ENCODE measurements at regions not wholly inside any gene's neighbourhood (a gene's known extent, or its start where the extent isn't known, plus 50 kb on each side); places are given as distances from the start of the nearest gene placed in this dataset.

DNA sequence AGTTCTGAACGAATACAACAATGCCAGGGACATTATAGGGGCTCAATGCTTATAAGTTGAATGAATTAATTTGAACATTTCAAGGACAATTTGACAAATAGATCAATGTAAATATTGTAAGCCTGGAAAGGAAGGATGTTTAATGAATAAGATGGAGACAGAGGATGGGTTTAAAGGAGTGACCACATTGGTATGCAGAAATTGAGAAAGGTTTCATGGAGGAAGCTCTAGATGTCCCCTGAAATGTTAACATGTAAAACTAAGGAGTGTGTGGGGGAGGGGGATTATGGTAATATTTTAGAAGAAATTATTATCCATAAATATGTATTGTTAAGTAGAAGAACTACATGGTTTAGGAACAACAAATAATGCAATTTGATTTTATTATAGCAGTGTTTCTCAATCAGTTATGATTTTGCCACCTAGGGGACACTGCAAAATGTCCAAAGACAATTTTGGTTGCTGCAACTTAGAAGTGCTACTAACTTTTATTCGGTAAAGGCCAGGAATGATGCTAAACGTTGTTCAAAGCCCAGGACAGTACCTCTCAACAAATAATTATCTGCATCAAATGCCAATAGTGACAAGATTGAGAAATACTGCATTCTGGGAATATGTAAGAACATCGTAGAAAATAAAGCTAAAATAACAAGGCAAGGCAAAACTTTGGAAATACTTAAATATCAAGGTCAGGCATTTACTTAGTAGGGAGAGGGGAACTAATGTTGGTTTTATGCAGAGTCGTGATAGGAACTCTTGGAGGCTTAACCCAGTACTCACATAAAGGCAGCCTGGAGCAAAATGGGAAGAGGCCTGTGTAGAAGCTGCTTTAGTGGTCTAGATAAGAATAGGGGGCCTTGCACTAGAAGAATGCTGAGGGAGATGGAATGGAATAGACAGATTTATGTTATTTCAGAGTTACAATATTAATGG lies 686.9 kb upstream of the CITED2 start:
- no peaks in the 10 kb centered on the region for H3K4me1 Mint-ChIP-seq (ENCODE audit: low read depth)
- H3K27ac Mint-ChIP-seq: no peak overlapping the region
- H3K9me3 Mint-ChIP-seq (ENCODE audit: low read depth): no peaks in the 10 kb centered on the region

DNA sequence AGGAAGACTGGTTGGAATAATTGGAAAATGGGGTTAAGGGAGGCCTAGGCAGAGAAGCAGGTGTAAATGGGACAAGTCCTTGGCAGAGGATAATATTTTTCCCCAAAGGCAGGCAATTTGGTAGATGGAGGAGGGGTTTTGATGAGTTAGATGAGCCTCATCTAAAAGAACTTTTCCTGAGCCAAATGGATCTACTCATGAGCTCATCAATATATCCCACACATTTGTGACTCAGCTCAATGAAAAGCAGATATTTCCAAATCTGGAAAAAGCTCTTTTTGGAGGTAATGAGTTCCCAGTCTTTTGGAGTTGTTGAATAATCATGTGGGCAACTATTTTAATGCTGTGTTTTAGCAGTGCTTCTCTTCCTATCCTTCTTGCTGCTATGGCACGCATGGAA lies 685.5 kb upstream of the CITED2 start:
- Mint-ChIP-seq H3K27ac (no peak overlapping the region), H3K9me3 (ENCODE audit: low read depth) (no peaks in the 10 kb centered on the region), H3K4me1 (ENCODE audit: low read depth) (no peaks in the 10 kb centered on the region), H3K27me3 (peaks cover 7% of the 10 kb centered on the region), H3K4me3 (no peak overlapping the region), H3K36me3 (no peaks in the 10 kb centered on the region)

More for the DNA sequence above, 686.9 kb upstream of the CITED2 start:
- H3K4me3 Mint-ChIP-seq: no peak overlapping the region
- H3K27me3 Mint-ChIP-seq: peaks cover 5% of the 10 kb centered on the region
- H3K36me3 Mint-ChIP-seq: no peaks in the 10 kb centered on the region

GRCh38 chr6:140058863-140059262 lies 684.4 kb upstream of the CITED2 start:
- H3K4me3 Mint-ChIP-seq: no peak overlapping the region
- peaks cover 7% of the 10 kb centered on the region for H3K27me3 Mint-ChIP-seq
- H3K4me1 Mint-ChIP-seq (ENCODE audit: low read depth): no peaks in the 10 kb centered on the region

DNA sequence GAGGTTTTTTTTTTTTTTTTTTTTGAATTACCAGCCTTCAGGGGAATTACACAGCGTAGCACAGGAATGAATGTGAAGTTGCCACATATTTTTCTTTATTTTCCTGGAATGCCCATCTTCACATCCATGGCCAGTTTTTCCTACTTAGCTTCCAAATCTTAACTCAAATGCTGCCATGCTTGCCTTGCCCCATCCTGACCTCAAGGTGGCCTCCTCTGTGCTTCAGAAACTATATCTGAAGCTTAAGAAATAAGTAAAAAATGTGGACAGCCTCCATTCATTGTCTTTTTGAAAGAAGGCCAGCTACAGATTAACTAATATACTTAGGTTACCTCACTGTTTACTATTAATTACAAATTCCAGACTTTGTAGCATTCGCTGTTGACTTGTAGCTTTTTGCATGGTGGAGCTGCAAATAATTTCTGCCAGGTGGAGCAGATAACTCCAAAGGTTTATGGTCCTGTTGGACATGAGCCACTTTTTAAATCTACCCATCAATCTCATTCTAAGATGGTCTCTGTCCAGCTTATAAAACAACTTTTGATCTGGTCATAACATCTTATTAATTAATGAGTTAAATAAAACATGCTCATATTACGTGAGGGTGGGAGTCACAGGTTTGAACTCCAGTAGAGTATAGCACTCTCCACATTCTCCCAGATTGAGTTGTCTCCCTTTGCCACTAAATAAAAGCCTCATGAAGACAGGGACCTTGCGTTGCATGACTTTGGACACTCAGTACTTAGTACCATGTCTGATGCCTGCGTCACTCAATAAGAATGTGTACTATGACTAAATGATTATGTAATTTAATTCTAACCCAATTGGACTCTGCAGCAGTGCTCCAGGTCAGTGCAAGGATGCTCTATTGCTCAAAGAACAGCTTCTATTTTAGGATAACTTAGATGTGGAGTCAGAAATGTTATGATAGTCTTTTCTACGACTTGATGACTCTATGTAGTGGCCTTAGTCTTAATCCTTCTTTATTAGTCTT lies 678.6 kb upstream of the CITED2 start:
- H3K27ac Mint-ChIP-seq: no peak overlapping the region
- no peaks in the 10 kb centered on the region for H3K36me3 Mint-ChIP-seq
- peaks cover 5% of the 10 kb centered on the region for H3K27me3 Mint-ChIP-seq
- no peaks in the 10 kb centered on the region for H3K4me1 Mint-ChIP-seq (ENCODE audit: low read depth)
- no peak overlapping the region for H3K4me3 Mint-ChIP-seq
- H3K9me3 Mint-ChIP-seq (ENCODE audit: low read depth): no peaks in the 10 kb centered on the region

More at GRCh38 chr6:140058863-140059262, 684.4 kb upstream of the CITED2 start:
- H3K9me3 Mint-ChIP-seq (ENCODE audit: low read depth): no peaks in the 10 kb centered on the region
- no peaks in the 10 kb centered on the region for H3K36me3 Mint-ChIP-seq
- H3K27ac Mint-ChIP-seq: no peak overlapping the region

GRCh38 chr6:140051521-140052512 lies 677.4 kb upstream of the CITED2 start:
- H3K27ac Mint-ChIP-seq: no peak overlapping the region
- H3K36me3 Mint-ChIP-seq: no peaks in the 10 kb centered on the region
- H3K4me1 Mint-ChIP-seq (ENCODE audit: low read depth): no peaks in the 10 kb centered on the region
- H3K4me3 Mint-ChIP-seq: no peak overlapping the region
- H3K27me3 Mint-ChIP-seq: peaks cover 5% of the 10 kb centered on the region
- H3K9me3 Mint-ChIP-seq (ENCODE audit: low read depth): no peaks in the 10 kb centered on the region

- H3K9me3 Mint-ChIP-seq (ENCODE audit: low read depth): no peaks in the 10 kb centered on the region
- no peak overlapping the region for H3K27ac Mint-ChIP-seq
- peaks cover 3% of the 10 kb centered on the region for H3K27me3 Mint-ChIP-seq
- no peaks in the 10 kb centered on the region for H3K4me1 Mint-ChIP-seq (ENCODE audit: low read depth)
- H3K4me3 Mint-ChIP-seq: no peak overlapping the region
- H3K36me3 Mint-ChIP-seq: no peaks in the 10 kb centered on the region
Measured at GRCh38 chr6:140050101-140050995, 675.9 kb upstream of the CITED2 start.

GRCh38 chr6:140049251-140049650 lies 674.8 kb upstream of the CITED2 start:
- Mint-ChIP-seq H3K4me3 (no peak overlapping the region), H3K9me3 (ENCODE audit: low read depth) (no peaks in the 10 kb centered on the region), H3K27ac (no peak overlapping the region), H3K36me3 (no peaks in the 10 kb centered on the region), H3K27me3 (peaks cover 3% of the 10 kb centered on the region), H3K4me1 (ENCODE audit: low read depth) (no peaks in the 10 kb centered on the region)

DNA sequence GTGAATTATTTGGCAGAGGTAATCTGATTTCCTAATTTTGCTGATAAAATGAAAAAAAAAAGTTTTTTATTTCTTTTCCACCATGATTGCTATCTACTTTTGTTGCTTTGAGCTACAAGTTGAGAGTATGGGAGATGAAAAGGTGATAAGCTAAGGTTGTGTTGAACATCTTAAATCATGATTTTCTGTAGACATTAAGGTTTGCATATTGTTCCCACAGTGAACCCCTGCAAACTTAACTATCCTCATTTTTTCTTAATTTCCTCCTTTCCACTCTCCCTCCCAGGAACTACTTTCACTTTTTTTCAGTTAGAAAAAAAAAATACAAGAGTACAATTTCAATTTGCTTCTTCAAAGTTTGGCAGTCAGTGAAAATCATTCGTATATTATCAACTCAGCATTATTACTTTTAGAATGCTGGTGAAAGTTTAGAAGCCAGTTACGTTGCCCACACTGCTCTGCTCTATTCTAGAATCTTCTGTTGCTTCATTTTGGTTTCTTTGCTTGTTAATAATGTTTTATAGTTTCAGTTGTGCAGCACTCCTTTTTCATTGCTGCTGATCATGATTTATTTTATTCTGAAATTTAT lies 673.8 kb upstream of the CITED2 start:
- H3K27me3 Mint-ChIP-seq: peaks cover 3% of the 10 kb centered on the region
- H3K27ac Mint-ChIP-seq: no peak overlapping the region
- H3K4me1 Mint-ChIP-seq (ENCODE audit: low read depth): peaks cover 3% of the 10 kb centered on the region
- H3K36me3 Mint-ChIP-seq: no peaks in the 10 kb centered on the region
- H3K9me3 Mint-ChIP-seq (ENCODE audit: low read depth): no peaks in the 10 kb centered on the region
- H3K4me3 Mint-ChIP-seq: no peak overlapping the region

GRCh38 chr6:140047321-140047720 lies 672.9 kb upstream of the CITED2 start:
- Mint-ChIP-seq H3K36me3 (no peaks in the 10 kb centered on the region), H3K27me3 (peaks cover 3% of the 10 kb centered on the region), H3K4me1 (ENCODE audit: low read depth) (peaks cover 3% of the 10 kb centered on the region), H3K4me3 (no peak overlapping the region), H3K27ac (no peak overlapping the region), H3K9me3 (ENCODE audit: low read depth) (no peaks in the 10 kb centered on the region)

DNA sequence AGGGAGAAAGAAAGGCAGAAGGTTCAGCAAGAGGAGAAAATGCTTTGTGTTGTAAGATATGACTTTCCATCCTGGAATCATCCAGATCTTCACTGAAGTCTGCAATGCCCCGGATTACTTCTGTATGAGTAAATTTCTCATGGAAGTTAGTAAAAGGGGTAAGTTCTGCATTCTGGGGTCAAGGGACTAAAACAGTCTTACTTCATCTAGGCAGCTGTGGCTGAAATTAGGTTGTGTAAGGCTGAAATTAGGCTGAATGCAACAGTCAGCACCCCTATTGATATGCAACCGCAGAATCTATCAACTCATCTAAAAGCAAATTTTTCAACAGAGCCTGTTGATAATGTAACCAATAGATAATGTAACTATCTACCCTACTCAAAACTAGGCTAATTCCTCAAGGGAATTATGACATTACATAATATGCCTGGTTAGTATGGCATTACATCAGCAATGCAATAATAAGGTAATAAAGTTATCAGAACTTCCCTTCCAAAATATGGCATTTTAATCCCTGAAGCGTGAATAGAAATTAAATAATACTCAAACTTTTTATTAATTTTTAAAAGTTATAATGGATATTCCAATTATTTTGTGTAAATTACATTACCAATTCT lies 671.7 kb upstream of the CITED2 start:
- Mint-ChIP-seq H3K27me3 (peaks cover 3% of the 10 kb centered on the region), H3K4me1 (ENCODE audit: low read depth) (peaks cover 3% of the 10 kb centered on the region), H3K36me3 (no peaks in the 10 kb centered on the region), H3K9me3 (ENCODE audit: low read depth) (no peaks in the 10 kb centered on the region), H3K4me3 (no peak overlapping the region), H3K27ac (no peak overlapping the region)

- Mint-ChIP-seq H3K36me3 (no peaks in the 10 kb centered on the region), H3K9me3 (ENCODE audit: low read depth) (no peaks in the 10 kb centered on the region), H3K4me1 (ENCODE audit: low read depth) (peaks cover 3% of the 10 kb centered on the region), H3K27ac (no peak overlapping the region), H3K4me3 (no peak overlapping the region), H3K27me3 (peaks cover 1% of the 10 kb centered on the region)
Measured at GRCh38 chr6:140045116-140045515, 670.7 kb upstream of the CITED2 start.

DNA sequence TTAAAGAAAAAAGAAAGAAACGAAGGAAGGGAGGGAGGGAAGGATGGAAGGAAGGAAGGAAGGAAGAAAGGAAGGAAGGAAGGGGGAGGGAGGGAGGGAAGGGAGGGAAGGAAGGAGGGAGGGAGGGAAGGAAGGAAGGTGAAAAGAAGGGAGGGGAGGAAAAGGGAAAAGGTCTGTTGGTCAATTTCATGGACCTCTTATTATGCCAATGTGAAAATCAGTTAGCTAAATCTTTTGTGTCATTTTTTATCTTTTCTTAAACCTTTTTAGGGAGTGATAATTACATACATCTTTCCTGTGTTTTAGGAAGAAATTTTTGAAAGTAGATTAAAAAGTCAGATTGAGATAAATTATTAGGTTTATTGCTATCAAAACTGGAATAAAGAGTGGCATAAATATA lies 670.2 kb upstream of the CITED2 start:
- H3K4me3 Mint-ChIP-seq: no peak overlapping the region
- no peak overlapping the region for H3K27ac Mint-ChIP-seq
- H3K4me1 Mint-ChIP-seq (ENCODE audit: low read depth): peaks cover 3% of the 10 kb centered on the region

More for the DNA sequence above, 670.2 kb upstream of the CITED2 start:
- Mint-ChIP-seq H3K36me3 (no peaks in the 10 kb centered on the region), H3K27me3 (no peaks in the 10 kb centered on the region), H3K9me3 (ENCODE audit: low read depth) (no peaks in the 10 kb centered on the region)
